PFSK-1 (cell line): ENCODE measurements at regions not wholly inside any gene's neighbourhood (a gene's known extent, or its start where the extent isn't known, plus 50 kb on each side); places are given as distances from the start of the nearest gene placed in this dataset.

Experiments
- FOXP2 ChIP-seq: optimal IDR thresholded peaks from 2 replicates; pipeline ENCODE3; 2011; ENCODE audit warnings: borderline replicate concordance, control low read depth, inconsistent platforms; ENCODE audit not compliant: insufficient read depth; ENCODE audit errors: extremely low read length, extremely low read depth
- POLR2AphosphoS5 ChIP-seq: IDR thresholded peaks from 2 replicates; pipeline ENCODE4 v1.6.1; 2012; ENCODE audit warnings: low read depth, mild to moderate bottlenecking, control low read depth, low read length, moderate library complexity
- SIN3A ChIP-seq: IDR thresholded peaks from 2 replicates; pipeline ENCODE4 v1.6.1; 2012; ENCODE audit warnings: mild to moderate bottlenecking, low read length, moderate library complexity, borderline replicate concordance; ENCODE audit not compliant: insufficient read depth
- TAF1 ChIP-seq: IDR thresholded peaks from 2 replicates; pipeline ENCODE4 v1.6.1; 2012; ENCODE audit warnings: low read length, control low read depth, borderline replicate concordance; ENCODE audit not compliant: insufficient read depth
- TF ChIP-seq, protein P1 (sequence below), 2 experiments: IDR thresholded peaks; 2 replicates each; pipeline versions ENCODE4 v1.6.1 to v1.8.0; 2011 to 2012; ENCODE audit warnings: low read depth in 2 of 2, low read length in 2 of 2, control low read depth in 1 of 2, inconsistent platforms in 1 of 2, mild to moderate bottlenecking in 1 of 2, moderate library complexity in 1 of 2; ENCODE audit not compliant: insufficient read depth in 1 of 2

DNA sequence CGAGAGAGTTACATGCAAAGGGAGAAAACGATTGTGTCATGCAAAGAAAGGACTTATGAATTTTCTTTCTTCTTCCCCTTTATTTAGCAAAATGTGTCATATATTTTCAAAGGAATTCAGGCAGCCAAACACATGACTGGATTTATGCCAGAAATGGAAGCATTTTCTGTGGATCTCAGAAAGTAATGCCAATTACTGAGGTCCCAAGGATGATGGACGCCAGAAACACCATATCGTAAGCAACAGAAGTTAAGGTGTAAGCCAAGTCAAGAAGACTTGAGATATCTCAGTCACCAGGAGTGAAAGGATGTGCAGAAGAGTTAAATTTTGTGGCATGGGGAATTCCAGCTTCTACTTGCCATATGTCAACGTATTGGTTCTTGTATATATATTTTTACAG, 255.1 kb downstream of the GBA3 start:
- TF ChIP-seq, protein P1, sequence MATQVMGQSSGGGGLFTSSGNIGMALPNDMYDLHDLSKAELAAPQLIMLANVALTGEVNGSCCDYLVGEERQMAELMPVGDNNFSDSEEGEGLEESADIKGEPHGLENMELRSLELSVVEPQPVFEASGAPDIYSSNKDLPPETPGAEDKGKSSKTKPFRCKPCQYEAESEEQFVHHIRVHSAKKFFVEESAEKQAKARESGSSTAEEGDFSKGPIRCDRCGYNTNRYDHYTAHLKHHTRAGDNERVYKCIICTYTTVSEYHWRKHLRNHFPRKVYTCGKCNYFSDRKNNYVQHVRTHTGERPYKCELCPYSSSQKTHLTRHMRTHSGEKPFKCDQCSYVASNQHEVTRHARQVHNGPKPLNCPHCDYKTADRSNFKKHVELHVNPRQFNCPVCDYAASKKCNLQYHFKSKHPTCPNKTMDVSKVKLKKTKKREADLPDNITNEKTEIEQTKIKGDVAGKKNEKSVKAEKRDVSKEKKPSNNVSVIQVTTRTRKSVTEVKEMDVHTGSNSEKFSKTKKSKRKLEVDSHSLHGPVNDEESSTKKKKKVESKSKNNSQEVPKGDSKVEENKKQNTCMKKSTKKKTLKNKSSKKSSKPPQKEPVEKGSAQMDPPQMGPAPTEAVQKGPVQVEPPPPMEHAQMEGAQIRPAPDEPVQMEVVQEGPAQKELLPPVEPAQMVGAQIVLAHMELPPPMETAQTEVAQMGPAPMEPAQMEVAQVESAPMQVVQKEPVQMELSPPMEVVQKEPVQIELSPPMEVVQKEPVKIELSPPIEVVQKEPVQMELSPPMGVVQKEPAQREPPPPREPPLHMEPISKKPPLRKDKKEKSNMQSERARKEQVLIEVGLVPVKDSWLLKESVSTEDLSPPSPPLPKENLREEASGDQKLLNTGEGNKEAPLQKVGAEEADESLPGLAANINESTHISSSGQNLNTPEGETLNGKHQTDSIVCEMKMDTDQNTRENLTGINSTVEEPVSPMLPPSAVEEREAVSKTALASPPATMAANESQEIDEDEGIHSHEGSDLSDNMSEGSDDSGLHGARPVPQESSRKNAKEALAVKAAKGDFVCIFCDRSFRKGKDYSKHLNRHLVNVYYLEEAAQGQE (IDR thresholded peaks at IDR 0.05; ENCODE audit: insufficient read depth in 1 of 2, low read depth in 2 of 2, low read length in 2 of 2) = no peak
- TF ChIP-seq FOXP2 (no peak), TAF1 (no peak), POLR2AphosphoS5 (no peak), SIN3A (no peak)

DNA sequence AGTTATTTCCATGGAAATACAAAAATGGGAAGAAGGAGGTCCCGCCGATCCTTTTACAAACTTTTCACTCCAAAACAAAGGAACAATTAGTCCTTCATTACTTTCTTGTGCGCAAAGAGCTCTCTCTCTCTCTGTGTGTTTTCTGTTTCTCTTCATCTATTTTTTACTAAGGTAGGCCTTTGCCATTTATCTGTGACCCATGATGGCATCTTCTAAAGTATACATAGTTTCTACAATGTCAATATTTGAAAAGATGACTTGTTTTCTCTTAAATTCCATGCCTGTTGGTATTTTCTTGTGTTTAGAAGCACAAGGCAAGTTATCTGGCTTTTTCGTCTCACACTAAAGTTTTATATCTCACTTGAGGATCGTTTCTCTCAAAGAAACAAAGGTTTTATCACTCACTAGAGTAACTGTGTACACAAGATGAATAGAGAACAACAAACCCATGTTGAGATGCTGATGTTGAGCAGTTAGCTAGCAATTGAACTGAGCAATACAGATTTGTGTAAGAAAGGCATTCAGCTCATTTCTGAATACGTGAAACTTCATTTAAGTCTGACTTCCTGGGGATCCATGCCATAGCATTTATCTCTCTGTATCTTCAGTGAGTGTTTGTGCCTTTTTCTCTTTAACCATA, 250.3 kb downstream of the GBA3 start:
- no peak for TF ChIP-seq POLR2AphosphoS5
- TF ChIP-seq FOXP2 = no peak
- TF ChIP-seq TAF1 = no peak

DNA sequence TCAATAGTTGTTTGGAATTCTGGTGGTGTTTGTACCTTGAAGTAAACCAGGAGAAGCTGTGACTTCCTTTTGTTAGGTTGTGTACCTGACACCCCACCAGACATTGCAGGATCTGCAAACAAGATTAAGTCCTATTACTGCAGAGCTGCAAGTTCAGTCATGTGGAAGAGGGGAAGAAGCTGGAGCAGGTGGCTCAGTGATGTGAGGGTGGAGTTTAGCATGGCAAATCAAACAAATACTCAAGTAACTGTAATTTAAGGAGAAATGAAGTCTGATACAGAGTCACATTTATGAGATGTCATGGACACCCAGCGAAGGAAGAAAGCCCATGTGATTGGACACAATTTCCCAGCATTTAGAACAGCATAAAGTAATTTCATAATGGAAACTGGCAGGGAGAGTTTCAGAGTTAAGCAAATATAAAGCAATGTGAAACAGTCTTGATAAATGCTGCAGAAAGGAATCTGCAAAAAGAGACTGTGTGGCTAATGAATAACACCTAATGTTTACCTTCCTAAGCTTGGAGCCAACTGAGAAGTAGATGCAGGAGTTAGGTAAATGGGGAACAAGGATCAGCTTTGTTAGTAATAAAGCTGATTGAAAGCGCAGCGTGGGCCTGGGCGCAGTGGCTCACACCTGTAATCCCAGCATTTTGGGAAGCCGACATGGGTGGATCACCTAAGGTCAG, 249.1 kb downstream of the GBA3 start:
- no peak for TF ChIP-seq FOXP2

DNA sequence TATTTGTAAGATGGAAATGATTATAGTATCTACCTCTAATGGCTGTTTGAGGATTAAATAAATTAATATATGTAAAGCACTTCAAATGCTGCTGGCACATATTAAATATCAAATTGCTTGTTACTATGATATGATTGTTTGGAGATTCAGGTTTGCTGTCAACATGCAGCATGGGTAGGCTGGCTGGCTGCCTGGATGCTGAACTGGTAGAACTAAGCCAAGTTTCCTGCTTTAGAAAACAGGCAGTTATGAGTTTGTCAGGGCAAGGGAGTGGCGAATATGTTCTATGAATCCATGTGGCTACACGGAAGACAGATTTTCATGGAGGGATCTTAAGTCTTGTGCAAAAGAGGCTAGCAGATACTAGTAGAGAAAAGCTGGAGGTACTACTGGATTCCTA, 239.6 kb downstream of the GBA3 start:
- TF ChIP-seq FOXP2 = no peak
- TF ChIP-seq TAF1 = no peak
- TF ChIP-seq, protein P1 (IDR thresholded peaks at IDR 0.05; ENCODE audit: insufficient read depth in 1 of 2, low read depth in 2 of 2, low read length in 2 of 2) = no peak
- TF ChIP-seq POLR2AphosphoS5 = no peak
- no peak for TF ChIP-seq SIN3A

DNA sequence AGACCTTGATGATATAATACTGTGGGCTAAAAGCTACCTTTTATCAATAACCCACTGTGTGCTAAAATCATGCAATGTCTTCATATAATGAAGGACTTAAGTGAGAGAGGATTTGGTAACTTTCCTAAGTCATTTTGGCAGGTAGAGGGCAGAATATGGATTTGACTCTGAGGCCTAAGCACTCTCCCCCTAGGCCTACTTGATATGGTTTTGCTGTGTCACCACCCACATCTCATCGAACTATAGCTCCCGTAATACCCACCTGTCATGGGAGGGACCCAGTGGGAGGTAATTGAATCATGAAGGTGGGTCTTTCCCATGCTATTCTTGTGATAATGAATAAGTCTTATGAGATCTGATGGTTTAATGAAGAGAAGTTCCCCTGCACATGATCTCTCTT, 229.7 kb downstream of the GBA3 start:
- TF ChIP-seq POLR2AphosphoS5 (no peak), SIN3A (no peak), TAF1 (no peak), FOXP2 (no peak)
- TF ChIP-seq, protein P1 (IDR thresholded peaks at IDR 0.05; ENCODE audit: insufficient read depth in 1 of 2, low read depth in 2 of 2, low read length in 2 of 2) = no peak

DNA sequence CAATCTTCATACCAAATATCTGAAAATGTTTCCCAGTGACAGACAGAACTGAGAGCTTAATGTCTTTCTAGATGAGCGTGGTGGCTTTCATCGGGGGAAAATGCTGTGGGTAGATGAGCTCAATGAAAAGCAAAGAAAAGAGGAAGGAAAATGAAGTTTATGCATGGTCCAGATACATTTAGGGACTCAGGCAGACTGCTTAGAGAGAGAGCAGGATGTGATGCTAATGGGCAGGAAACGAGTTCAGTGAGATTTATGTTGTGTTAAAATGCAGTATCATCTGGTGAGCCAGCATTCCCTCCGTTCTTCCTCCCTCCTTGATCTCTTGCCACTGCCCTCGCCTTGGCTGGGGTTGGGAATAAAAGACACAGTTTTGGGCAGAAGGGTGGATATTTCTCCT, 229.2 kb downstream of the GBA3 start:
- TF ChIP-seq TAF1 = no peak
- no peak for TF ChIP-seq FOXP2
- no peak for TF ChIP-seq POLR2AphosphoS5
- TF ChIP-seq, protein P1 (IDR thresholded peaks at IDR 0.05; ENCODE audit: insufficient read depth in 1 of 2, low read depth in 2 of 2, low read length in 2 of 2) = no peak
- TF ChIP-seq SIN3A = no peak
